SK-N-MC (cell line): ENCODE measurements at regions not wholly inside any gene's neighbourhood (a gene's known extent, or its start where the extent isn't known, plus 50 kb on each side); places are given as distances from the start of the nearest gene placed in this dataset.

Source experiments
- EZH2 ChIP-seq: fragments of 200-600 bp; sonication (generic); IDR thresholded peaks from one replicate; pipeline ENCODE4 v1.6.1; 2017; ENCODE audit warnings: antibody characterized with exemption
- POLR2AphosphoS5 ChIP-seq: IDR thresholded peaks from 2 replicates; pipeline ENCODE4 v1.6.1; 2012; ENCODE audit warnings: mild to moderate bottlenecking, low read depth, low read length, borderline replicate concordance

- TF ChIP-seq POLR2AphosphoS5 (no peak), EZH2 (no peak)
These were observed 199.1 kb upstream of the AKR1E2 start for GRCh38 chr10:4626919-4627318.
